Kidney epithelial cell (primary cell): ENCODE measurements at regions not wholly inside any gene's neighbourhood (a gene's known extent, or its start where the extent isn't known, plus 50 kb on each side); places are given as distances from the start of the nearest gene placed in this dataset.

Experiments used
- DNase-seq: peaks from one replicate; pipeline ENCODE4 v3.0.0-alpha.2; 2010; ENCODE audit warnings: low read depth
- H3K27me3 ChIP-seq: 2 replicates; pipeline ENCODE4 v1.6.0; 2011; ENCODE audit warnings: low read length; ENCODE audit not compliant: control insufficient read depth, insufficient read depth
- H3K36me3 ChIP-seq: 2 replicates; pipeline ENCODE4 v1.5.1; 2011; ENCODE audit warnings: low read length; ENCODE audit not compliant: control insufficient read depth, insufficient read depth
- H3K4me3 ChIP-seq: 2 replicates; pipeline ENCODE4 v1.5.1; 2011; ENCODE audit warnings: low read depth, mild to moderate bottlenecking, control low read depth, low read length
- TF ChIP-seq, protein P1 (sequence below): IDR thresholded peaks from 2 replicates; pipeline ENCODE4 v1.5.1; 2011; ENCODE audit warnings: mild to moderate bottlenecking, moderate library complexity, low read length, control low read depth, inconsistent platforms; ENCODE audit not compliant: insufficient read depth, poor library complexity, severe bottlenecking

DNA sequence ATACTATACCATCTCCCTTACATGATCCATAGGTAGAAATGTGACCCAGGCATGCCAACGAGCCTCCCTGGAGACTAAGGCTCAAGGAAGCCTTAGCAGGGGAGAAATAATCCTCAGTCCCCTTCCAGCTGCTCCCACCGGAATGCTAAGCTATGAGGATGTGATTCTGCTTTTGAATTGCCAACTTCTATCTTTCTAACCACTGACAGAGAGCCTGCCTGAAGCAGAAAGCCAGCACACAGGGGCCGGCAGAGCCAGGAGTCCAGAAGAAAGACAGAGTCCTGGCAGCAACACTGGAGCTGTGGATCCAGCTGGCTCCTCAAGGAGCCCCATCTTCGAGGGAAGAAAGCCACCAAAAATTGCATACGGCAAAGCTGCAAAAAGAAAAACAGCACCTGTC, 579.6 kb upstream of the CDH5 start:
- Histone ChIP-seq H3K27me3 (no peaks in the 10 kb centered on the region), H3K4me3 (no peak overlapping the region), H3K36me3 (no peaks in the 10 kb centered on the region)
- TF ChIP-seq, protein P1, sequence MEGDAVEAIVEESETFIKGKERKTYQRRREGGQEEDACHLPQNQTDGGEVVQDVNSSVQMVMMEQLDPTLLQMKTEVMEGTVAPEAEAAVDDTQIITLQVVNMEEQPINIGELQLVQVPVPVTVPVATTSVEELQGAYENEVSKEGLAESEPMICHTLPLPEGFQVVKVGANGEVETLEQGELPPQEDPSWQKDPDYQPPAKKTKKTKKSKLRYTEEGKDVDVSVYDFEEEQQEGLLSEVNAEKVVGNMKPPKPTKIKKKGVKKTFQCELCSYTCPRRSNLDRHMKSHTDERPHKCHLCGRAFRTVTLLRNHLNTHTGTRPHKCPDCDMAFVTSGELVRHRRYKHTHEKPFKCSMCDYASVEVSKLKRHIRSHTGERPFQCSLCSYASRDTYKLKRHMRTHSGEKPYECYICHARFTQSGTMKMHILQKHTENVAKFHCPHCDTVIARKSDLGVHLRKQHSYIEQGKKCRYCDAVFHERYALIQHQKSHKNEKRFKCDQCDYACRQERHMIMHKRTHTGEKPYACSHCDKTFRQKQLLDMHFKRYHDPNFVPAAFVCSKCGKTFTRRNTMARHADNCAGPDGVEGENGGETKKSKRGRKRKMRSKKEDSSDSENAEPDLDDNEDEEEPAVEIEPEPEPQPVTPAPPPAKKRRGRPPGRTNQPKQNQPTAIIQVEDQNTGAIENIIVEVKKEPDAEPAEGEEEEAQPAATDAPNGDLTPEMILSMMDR = no peak
- no peak for DNase-seq

DNA sequence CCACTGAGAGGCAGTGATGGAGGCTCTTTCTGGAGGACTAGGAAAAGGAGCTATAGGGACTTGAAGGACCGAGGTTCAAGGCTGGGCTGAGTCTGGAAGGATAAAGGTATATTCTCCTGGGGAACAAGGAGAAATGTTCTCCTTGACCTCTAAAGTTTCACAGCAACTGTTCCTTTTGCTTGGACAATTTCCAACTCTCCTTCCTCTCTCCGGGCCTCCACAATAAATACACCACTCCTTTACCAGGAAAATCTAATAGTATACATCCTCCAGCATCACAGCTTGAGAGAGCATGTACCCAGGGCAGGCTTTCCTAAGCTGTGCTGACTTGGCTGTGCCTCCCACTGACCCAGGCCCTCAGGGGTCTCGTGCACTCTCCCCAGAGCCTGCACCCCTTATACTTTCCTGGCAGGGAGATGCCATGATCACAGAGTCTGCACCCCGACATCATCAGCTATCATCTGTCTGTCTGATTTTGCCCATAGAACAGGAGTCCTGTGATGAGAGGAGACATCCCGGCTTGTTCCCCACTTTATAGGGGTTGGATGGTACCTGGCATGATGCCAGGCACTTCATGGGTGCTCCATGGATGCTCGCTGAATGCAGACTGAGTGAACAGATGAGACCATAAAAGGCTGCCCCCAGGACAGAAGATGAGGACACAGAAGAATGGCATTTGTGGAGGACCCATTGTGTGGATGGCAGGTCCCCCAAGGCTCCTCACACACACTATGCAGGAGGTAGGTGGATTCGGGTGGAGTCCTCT, 582.6 kb upstream of the CDH5 start:
- DNase-seq = no peak
- H3K36me3 ChIP-seq = no peaks in the 10 kb centered on the region

DNA sequence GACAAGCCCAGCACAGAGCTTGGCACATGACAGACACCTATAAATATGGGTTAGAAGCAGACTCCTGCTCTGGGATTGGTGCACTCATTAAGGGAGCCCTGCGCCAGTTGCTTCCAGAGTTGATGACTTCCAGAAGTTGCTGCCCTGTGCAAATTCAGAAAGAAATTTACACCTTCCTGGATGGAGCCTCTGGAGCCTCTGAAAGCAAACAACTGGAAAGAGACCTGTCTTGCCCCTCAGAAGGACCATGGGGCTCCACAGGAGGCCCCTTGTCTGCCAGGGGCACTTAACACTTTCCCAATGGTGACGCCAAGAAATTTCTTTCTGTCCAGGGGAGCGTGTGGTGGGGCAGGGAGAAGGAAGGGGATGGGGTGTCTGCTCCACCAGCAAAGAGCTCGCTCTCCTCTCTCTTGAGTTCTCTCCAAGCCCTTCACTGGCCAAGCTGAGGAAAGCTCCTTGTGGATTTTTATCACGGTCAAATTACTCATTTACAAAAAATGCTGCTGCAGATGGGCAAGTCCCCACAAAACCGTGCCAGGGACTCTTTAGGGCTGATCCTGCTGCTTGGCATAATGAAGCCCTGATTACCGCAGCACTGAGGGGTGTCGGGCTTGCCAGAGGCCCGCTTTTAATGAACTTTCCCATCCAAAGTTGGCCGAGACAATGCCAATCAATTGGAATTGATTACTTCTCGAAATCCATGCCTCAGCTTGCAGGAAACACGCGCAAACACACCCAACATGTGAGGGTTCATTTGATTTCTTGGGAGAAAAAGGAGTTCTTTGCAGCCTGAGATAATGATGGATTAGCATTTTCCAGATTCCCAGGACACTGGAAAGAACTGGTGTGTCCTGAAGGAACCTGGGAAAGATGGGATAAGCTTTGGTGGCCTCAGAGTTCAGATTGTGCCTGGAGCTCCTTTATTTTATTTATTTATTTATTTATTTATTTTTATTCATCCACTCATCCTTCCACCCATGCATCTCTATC, 583.6 kb upstream of the CDH5 start:
- no peaks in the 10 kb centered on the region for H3K36me3 ChIP-seq
- H3K4me3 ChIP-seq = no peak overlapping the region
- H3K27me3 ChIP-seq = no peaks in the 10 kb centered on the region
- TF ChIP-seq, protein P1 = no peak
- no peak for DNase-seq

More for the DNA sequence above, 582.6 kb upstream of the CDH5 start:
- TF ChIP-seq, protein P1 = no peak
- H3K27me3 ChIP-seq = no peaks in the 10 kb centered on the region
- H3K4me3 ChIP-seq = no peak overlapping the region

DNA sequence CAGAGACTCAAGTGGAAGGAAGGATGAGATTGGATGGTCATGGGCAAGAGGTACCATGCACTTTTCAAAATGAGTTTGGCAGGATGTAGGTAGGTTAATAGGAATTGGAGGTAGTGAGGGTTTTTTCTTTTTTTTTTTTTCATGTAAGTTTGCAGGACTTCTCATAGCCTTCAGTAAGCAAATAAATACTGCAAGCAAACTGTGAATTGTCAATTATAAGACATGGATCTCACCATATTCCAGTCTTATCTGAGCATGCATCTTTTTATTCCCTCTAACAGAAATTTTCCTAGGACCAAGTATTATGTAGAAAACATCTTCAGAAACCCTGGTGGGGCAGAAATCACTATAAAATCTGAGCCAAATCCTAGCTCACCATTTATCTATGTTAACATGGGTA, 584.6 kb upstream of the CDH5 start:
- TF ChIP-seq, protein P1 = no peak
- no peak for DNase-seq
- no peak overlapping the region for H3K4me3 ChIP-seq
- H3K27me3 ChIP-seq = no peaks in the 10 kb centered on the region
- no peaks in the 10 kb centered on the region for H3K36me3 ChIP-seq

DNA sequence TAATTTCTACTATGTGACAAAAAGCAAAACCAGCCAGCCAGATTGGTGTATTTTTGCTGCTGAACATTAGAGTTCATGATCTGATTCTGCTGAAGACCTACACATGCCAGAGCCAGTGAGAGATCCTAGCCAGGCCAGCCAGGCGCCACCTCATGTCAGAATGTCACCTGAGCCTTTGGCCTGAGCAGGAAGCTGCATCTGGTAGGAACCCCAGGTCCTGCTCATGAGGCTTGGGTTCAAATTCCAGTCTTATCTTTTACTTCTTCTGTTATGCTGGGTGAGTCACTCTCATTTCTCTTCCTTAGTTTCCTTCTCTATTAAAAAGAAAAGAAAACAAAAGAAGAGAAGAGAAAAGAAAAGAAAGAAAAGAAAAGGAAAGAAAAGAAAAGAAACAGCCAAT, 585.1 kb upstream of the CDH5 start:
- no peaks in the 10 kb centered on the region for H3K27me3 ChIP-seq
- no peak overlapping the region for H3K4me3 ChIP-seq
- no peak for DNase-seq
- no peaks in the 10 kb centered on the region for H3K36me3 ChIP-seq
- TF ChIP-seq, protein P1 = no peak
